Tibial nerve (tissue), 3 donors: ENCODE measurements at regions not wholly inside any gene's neighbourhood (a gene's known extent, or its start where the extent isn't known, plus 50 kb on each side); places are given as distances from the start of the nearest gene placed in this dataset.

Experiments used
- CTCF ChIP-seq, 5 experiments: fragments of 200-600 bp in 3 of 5; fragments of 450-650 bp in 2 of 5; sonication (generic) in 3 of 5; IDR thresholded peaks; one replicate each; pipeline ENCODE4 v1.5.1; 2016 to 2019; ENCODE audit warnings: antibody characterized with exemption in 5 of 5, mild to moderate bottlenecking in 3 of 5, moderate library complexity in 2 of 5
- POLR2A ChIP-seq, 2 donors: fragments of 450-650 bp; IDR thresholded peaks; one replicate each; pipeline ENCODE4 v1.6.1; 2017; ENCODE audit warnings: antibody characterized with exemption in 2 of 2, mild to moderate bottlenecking in 2 of 2, moderate library complexity in 2 of 2

DNA sequence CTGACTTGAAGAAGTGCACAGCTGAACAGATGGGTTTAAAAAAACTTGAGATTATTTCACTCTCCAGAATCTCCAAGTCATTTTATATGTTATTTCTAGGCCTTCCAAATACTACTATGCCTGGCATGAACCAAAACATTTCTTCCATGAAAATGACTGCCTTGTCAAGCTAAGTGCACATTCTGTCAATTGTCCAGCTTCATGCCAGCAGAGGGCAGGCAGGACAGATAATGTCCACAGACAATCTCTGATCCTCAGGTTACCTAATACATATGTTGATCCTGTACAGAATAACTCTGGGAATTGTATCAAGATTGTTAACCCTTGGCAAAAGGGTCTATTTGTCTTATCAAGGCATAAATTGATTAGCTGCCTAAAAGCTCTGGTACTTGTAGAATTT is 229.5 kb downstream of the AASDHPPT start:
- TF ChIP-seq POLR2A (IDR thresholded peaks at IDR 0.05), result no peak
- TF ChIP-seq CTCF (IDR thresholded peaks at IDR 0.05), result no peak
